T1000 (cell line): ENCODE measurements at regions not wholly inside any gene's neighbourhood (a gene's known extent, or its start where the extent isn't known, plus 50 kb on each side); places are given as distances from the start of the nearest gene placed in this dataset.

ENCODE experiments used
- DNase-seq: peaks from one replicate; lab custom pipeline; 2025; ENCODE audit warnings: mixed read lengths; lab: John Stamatoyannopoulos, UW

GRCh38 chr10:59595593-59595992 is 114.1 kb downstream of the SLC16A9 start:
- peak; percentile 28 for DNase-seq

- no peak for DNase-seq
Observed at GRCh38 chr10:59593768-59594167, 115.9 kb downstream of the SLC16A9 start.

GRCh38 chr10:59589796-59590195 is 119.9 kb downstream of the SLC16A9 start:
- DNase-seq, result no peak

- no peak for DNase-seq
Observed at GRCh38 chr10:59588791-59589190, 120.9 kb downstream of the SLC16A9 start.

GRCh38 chr10:59587756-59588140 is 121.9 kb downstream of the SLC16A9 start:
- DNase-seq, result no peak

GRCh38 chr10:59587083-59587755 is 122.4 kb downstream of the SLC16A9 start:
- DNase-seq, result no peak

GRCh38 chr10:59586407-59586891 is 123.2 kb downstream of the SLC16A9 start:
- DNase-seq, result no peak

GRCh38 chr10:59585046-59585700 is 124.5 kb downstream of the SLC16A9 start:
- DNase-seq, result no peak

- no peak for DNase-seq
Observed at GRCh38 chr10:59582780-59583179, 126.9 kb downstream of the SLC16A9 start.

GRCh38 chr10:59582058-59582457 is 127.6 kb downstream of the SLC16A9 start:
- no peak for DNase-seq

- DNase-seq, result no peak
Observed at GRCh38 chr10:59580026-59580863, 129.4 kb downstream of the SLC16A9 start.

- DNase-seq, result no peak
Observed at GRCh38 chr10:59578741-59579140, 130.9 kb downstream of the SLC16A9 start.

- no peak for DNase-seq
Observed at GRCh38 chr10:59577984-59578383, 131.7 kb downstream of the SLC16A9 start.

GRCh38 chr10:59575269-59575668 is 134.4 kb downstream of the SLC16A9 start:
- no peak for DNase-seq

- no peak for DNase-seq
Observed at GRCh38 chr10:59563531-59563930, 146.1 kb downstream of the SLC16A9 start.

GRCh38 chr10:59562126-59562525 is 147.5 kb downstream of the SLC16A9 start:
- DNase-seq, result no peak

GRCh38 chr10:59561477-59562121 is 148.1 kb downstream of the SLC16A9 start:
- DNase-seq, result no peak

GRCh38 chr10:59560990-59561389 is 148.7 kb downstream of the SLC16A9 start:
- no peak for DNase-seq

- no peak for DNase-seq
Observed at GRCh38 chr10:59560161-59560560, 149.5 kb downstream of the SLC16A9 start.

- DNase-seq, result no peak
Observed at GRCh38 chr10:59558066-59558465, 151.6 kb downstream of the SLC16A9 start.

- DNase-seq, result no peak
Observed at GRCh38 chr10:59557642-59558041, 152.0 kb downstream of the SLC16A9 start.

- no peak for DNase-seq
Observed at GRCh38 chr10:59557052-59557451, 152.6 kb downstream of the SLC16A9 start.
